CD8-positive, alpha-beta memory T cell (primary cell): ENCODE measurements at regions not wholly inside any gene's neighbourhood (a gene's known extent, or its start where the extent isn't known, plus 50 kb on each side); places are given as distances from the start of the nearest gene placed in this dataset.

Experiments used
- CTCF ChIA-PET: fragments of 350-600 bp; sonication (Branson Sonifier 250); formaldehyde crosslinking; loops from one replicate; lab custom pipeline; 2021; ENCODE audit warnings: antibody characterized with exemption; lab: Charles Lee
- POLR2A ChIA-PET: fragments of 350-600 bp; sonication (Branson Sonifier 250); formaldehyde crosslinking; loops from one replicate; lab custom pipeline; 2021; ENCODE audit warnings: antibody characterized with exemption; lab: Charles Lee
- DNase-seq, 5 donors: peaks; one replicate each; pipeline versions ENCODE4 v3.0.0 to v3.0.0-alpha.2; 2020 to 2022; ENCODE audit warnings: mixed read lengths in 1 of 5
- H3K27ac ChIP-seq: one replicate; pipeline ENCODE4 v1.7.0; 2013; ENCODE audit warnings: low read depth, mild to moderate bottlenecking, low read length, moderate library complexity
- H3K27me3 ChIP-seq: 2 replicates; pipeline ENCODE4 v1.7.0; 2013; ENCODE audit warnings: low read length, mild to moderate bottlenecking; ENCODE audit not compliant: insufficient read depth, poor library complexity, severe bottlenecking
- H3K36me3 ChIP-seq: 2 replicates; pipeline ENCODE4 v1.7.0; 2013; ENCODE audit warnings: mild to moderate bottlenecking, low read length, moderate library complexity; ENCODE audit not compliant: insufficient read depth
- H3K4me1 ChIP-seq: 2 replicates; pipeline ENCODE4 v1.7.0; 2013; ENCODE audit warnings: mild to moderate bottlenecking, low read length, moderate library complexity; ENCODE audit not compliant: insufficient read depth
- H3K4me3 ChIP-seq: 2 replicates; pipeline ENCODE4 v1.7.0; 2013; ENCODE audit warnings: mild to moderate bottlenecking, low read length
- H3K9me3 ChIP-seq: 2 replicates; pipeline ENCODE4 v1.7.0; 2013; ENCODE audit warnings: mild to moderate bottlenecking, low read length
- H3K27ac Mint-ChIP-seq, 8 donors: one replicate each; pipeline ENCODE4 v1.8.0; 2020 to 2021; ENCODE audit warnings: mixed read lengths in 8 of 8, mild to moderate bottlenecking in 6 of 8, inconsistent platforms in 3 of 8, moderate library complexity in 3 of 8
- H3K27me3 Mint-ChIP-seq, 2 donors: one replicate each; pipeline ENCODE4 v1.8.0; 2020 to 2021; ENCODE audit warnings: mixed read lengths in 2 of 2, mild to moderate bottlenecking in 1 of 2, moderate library complexity in 1 of 2
- H3K36me3 Mint-ChIP-seq, 3 donors: one replicate each; pipeline ENCODE4 v1.8.0; 2020 to 2021; ENCODE audit warnings: mixed read lengths in 3 of 3, inconsistent platforms in 1 of 3, mild to moderate bottlenecking in 1 of 3
- H3K4me1 Mint-ChIP-seq, 3 donors: one replicate each; pipeline ENCODE4 v1.8.0; 2020 to 2021; ENCODE audit warnings: mixed read lengths in 3 of 3, inconsistent platforms in 1 of 3, mild to moderate bottlenecking in 1 of 3
- H3K4me3 Mint-ChIP-seq, 7 donors: one replicate each; pipeline ENCODE4 v1.8.0; 2020 to 2021; ENCODE audit warnings: mixed read lengths in 7 of 7, mild to moderate bottlenecking in 6 of 7, moderate library complexity in 4 of 7, inconsistent platforms in 2 of 7
- H3K9me3 Mint-ChIP-seq, 5 donors: one replicate each; pipeline ENCODE4 v1.8.0; 2020 to 2022; ENCODE audit warnings: mixed read lengths in 5 of 5, mild to moderate bottlenecking in 3 of 5, moderate library complexity in 2 of 5, inconsistent platforms in 1 of 5

GRCh38 chr16:54628796-54629625, 301.7 kb upstream of the IRX5 start:
- Histone ChIP-seq H3K27me3 (no peaks in the 10 kb centered on the region), H3K4me3 (no peak overlapping the region), H3K36me3 (no peaks in the 10 kb centered on the region), H3K4me1 (no peaks in the 10 kb centered on the region), H3K9me3 (no peaks in the 10 kb centered on the region), H3K27ac (no peak overlapping the region)
- CTCF ChIA-PET: no interaction called here
- no peaks in the 10 kb centered on the region for H3K36me3 Mint-ChIP-seq
- H3K4me1 Mint-ChIP-seq: no peaks in the 10 kb centered on the region
- peaks cover 0 to 5% (median 2%) of the 10 kb centered on the region in 5 donors for H3K9me3 Mint-ChIP-seq
- DNase-seq: no peak
- H3K4me3 Mint-ChIP-seq: no peak overlapping the region
- H3K27me3 Mint-ChIP-seq: peaks cover 0 to 7% of the 10 kb centered on the region in 2 donors
- H3K27ac Mint-ChIP-seq: no peak overlapping the region
- POLR2A ChIA-PET: no interaction called here

- ChIA-PET POLR2A (no interaction called here), CTCF (no interaction called here)
- Mint-ChIP-seq H3K27me3 (peaks cover 0 to 7% of the 10 kb centered on the region in 2 donors), H3K36me3 (no peaks in the 10 kb centered on the region), H3K4me3 (no peak overlapping the region), H3K27ac (no peak overlapping the region), H3K4me1 (no peaks in the 10 kb centered on the region), H3K9me3 (peaks cover 0 to 5% (median 2%) of the 10 kb centered on the region in 5 donors)
- Histone ChIP-seq H3K4me1 (no peaks in the 10 kb centered on the region), H3K36me3 (no peaks in the 10 kb centered on the region), H3K27ac (no peak overlapping the region), H3K27me3 (no peaks in the 10 kb centered on the region), H3K4me3 (no peak overlapping the region), H3K9me3 (no peaks in the 10 kb centered on the region)
- no peak for DNase-seq
Observed at GRCh38 chr16:54627616-54628015, 303.0 kb upstream of the IRX5 start.

GRCh38 chr16:54623636-54624035, 307.0 kb upstream of the IRX5 start:
- no peaks in the 10 kb centered on the region for H3K36me3 Mint-ChIP-seq
- H3K36me3 ChIP-seq: no peaks in the 10 kb centered on the region
- no peak for DNase-seq

GRCh38 chr16:54620197-54620596, 310.5 kb upstream of the IRX5 start:
- CTCF ChIA-PET: no interaction called here
- H3K4me1 ChIP-seq: no peaks in the 10 kb centered on the region
- H3K36me3 Mint-ChIP-seq: no peaks in the 10 kb centered on the region
- no peaks in the 10 kb centered on the region for H3K9me3 ChIP-seq
- peaks cover 0 to 8% (median 0%) of the 10 kb centered on the region in 5 donors for H3K9me3 Mint-ChIP-seq
- no peak overlapping the region for H3K4me3 ChIP-seq
- POLR2A ChIA-PET: no interaction called here
- no peak overlapping the region for H3K4me3 Mint-ChIP-seq
- no peaks in the 10 kb centered on the region for H3K4me1 Mint-ChIP-seq
- H3K27me3 Mint-ChIP-seq: no peaks in the 10 kb centered on the region
- no peak overlapping the region for H3K27ac ChIP-seq
- DNase-seq: no peak
- H3K27ac Mint-ChIP-seq: no peak overlapping the region
- H3K36me3 ChIP-seq: no peaks in the 10 kb centered on the region
- H3K27me3 ChIP-seq: no peaks in the 10 kb centered on the region

More at GRCh38 chr16:54623636-54624035, 307.0 kb upstream of the IRX5 start:
- H3K9me3 Mint-ChIP-seq: peaks cover 0 to 8% (median 0%) of the 10 kb centered on the region in 5 donors
- H3K27me3 ChIP-seq: no peaks in the 10 kb centered on the region
- CTCF ChIA-PET: no interaction called here
- peaks cover 0 to 1% of the 10 kb centered on the region in 2 donors for H3K27me3 Mint-ChIP-seq
- H3K27ac ChIP-seq: no peak overlapping the region
- no peak overlapping the region for H3K4me3 ChIP-seq
- H3K4me1 ChIP-seq: no peaks in the 10 kb centered on the region
- no peak overlapping the region for H3K4me3 Mint-ChIP-seq
- H3K4me1 Mint-ChIP-seq: no peaks in the 10 kb centered on the region
- no peak overlapping the region for H3K27ac Mint-ChIP-seq
- POLR2A ChIA-PET: no interaction called here
- H3K9me3 ChIP-seq: no peaks in the 10 kb centered on the region

- no peak for DNase-seq
- no peak overlapping the region for H3K4me3 ChIP-seq
- H3K27ac ChIP-seq: no peak overlapping the region
- Mint-ChIP-seq H3K4me3 (no peak overlapping the region), H3K4me1 (no peaks in the 10 kb centered on the region), H3K27me3 (peaks cover 0 to 8% of the 10 kb centered on the region in 2 donors), H3K9me3 (peaks cover 0 to under 1% (median 0%) of the 10 kb centered on the region in 5 donors), H3K36me3 (no peaks in the 10 kb centered on the region), H3K27ac (no peak overlapping the region)
- no peaks in the 10 kb centered on the region for H3K36me3 ChIP-seq
- H3K4me1 ChIP-seq: no peaks in the 10 kb centered on the region
- CTCF ChIA-PET: no interaction called here
- no peaks in the 10 kb centered on the region for H3K27me3 ChIP-seq
- no peaks in the 10 kb centered on the region for H3K9me3 ChIP-seq
- POLR2A ChIA-PET: no interaction called here
Observed at GRCh38 chr16:54616610-54617009, 314.1 kb upstream of the IRX5 start.

GRCh38 chr16:54605536-54606066, 319.0 kb upstream of the IRX3 start:
- no peak for DNase-seq
- Histone ChIP-seq H3K36me3 (no peaks in the 10 kb centered on the region), H3K27me3 (no peaks in the 10 kb centered on the region), H3K9me3 (no peaks in the 10 kb centered on the region), H3K4me3 (no peak overlapping the region), H3K27ac (no peak overlapping the region), H3K4me1 (no peaks in the 10 kb centered on the region)
- no peak overlapping the region for H3K27ac Mint-ChIP-seq
- no peak overlapping the region for H3K4me3 Mint-ChIP-seq
- peaks cover 6 to 25% (median 17%) of the 10 kb centered on the region in 5 donors for H3K9me3 Mint-ChIP-seq
- H3K27me3 Mint-ChIP-seq: no peaks in the 10 kb centered on the region
- POLR2A ChIA-PET: no interaction called here
- CTCF ChIA-PET: no interaction called here
- H3K36me3 Mint-ChIP-seq: no peaks in the 10 kb centered on the region
- no peaks in the 10 kb centered on the region for H3K4me1 Mint-ChIP-seq

GRCh38 chr16:54602666-54603065, 316.1 kb upstream of the IRX3 start:
- Mint-ChIP-seq H3K27me3 (no peaks in the 10 kb centered on the region), H3K4me1 (no peaks in the 10 kb centered on the region)
- H3K27ac ChIP-seq: no peak overlapping the region

GRCh38 chr16:54597222-54597621, 310.6 kb upstream of the IRX3 start:
- H3K4me3 ChIP-seq: no peak overlapping the region
- no peak overlapping the region for H3K27ac ChIP-seq
- Mint-ChIP-seq H3K4me3 (no peak overlapping the region), H3K9me3 (peaks cover 3 to 12% (median 5%) of the 10 kb centered on the region in 5 donors), H3K4me1 (no peaks in the 10 kb centered on the region), H3K27ac (no peak overlapping the region), H3K36me3 (no peaks in the 10 kb centered on the region), H3K27me3 (peaks cover 6 to 17% of the 10 kb centered on the region in 2 donors)
- H3K36me3 ChIP-seq: no peaks in the 10 kb centered on the region
- DNase-seq: no peak
- H3K27me3 ChIP-seq: no peaks in the 10 kb centered on the region
- H3K4me1 ChIP-seq: no peaks in the 10 kb centered on the region
- no peaks in the 10 kb centered on the region for H3K9me3 ChIP-seq
- ChIA-PET POLR2A (no interaction called here), CTCF (no interaction called here)

More at GRCh38 chr16:54602666-54603065, 316.1 kb upstream of the IRX3 start:
- CTCF ChIA-PET: no interaction called here
- POLR2A ChIA-PET: no interaction called here
- Mint-ChIP-seq H3K4me3 (no peak overlapping the region), H3K27ac (no peak overlapping the region), H3K9me3 (peaks cover 5 to 29% (median 18%) of the 10 kb centered on the region in 5 donors), H3K36me3 (no peaks in the 10 kb centered on the region)
- Histone ChIP-seq H3K27me3 (no peaks in the 10 kb centered on the region), H3K9me3 (no peaks in the 10 kb centered on the region), H3K4me1 (no peaks in the 10 kb centered on the region), H3K4me3 (no peak overlapping the region), H3K36me3 (no peaks in the 10 kb centered on the region)
- no peak for DNase-seq
